Kidney (tissue), 13 donors: ENCODE measurements at regions not wholly inside any gene's neighbourhood (a gene's known extent, or its start where the extent isn't known, plus 50 kb on each side); places are given as distances from the start of the nearest gene placed in this dataset.

Experiments used
- DNase-seq, 5 donors: peaks; one replicate each; pipeline ENCODE4 v3.0.0-alpha.2; 2013 to 2020
- FAIRE-seq: peaks from 2 replicates; lab custom pipeline; 2012; peaks lifted over from hg19 to GRCh38; lab: Jason Lieb, UNC
- H3K27ac ChIP-seq, 2 donors: one replicate each; pipeline ENCODE4 v1.7.0; 2013; ENCODE audit warnings: low read depth in 2 of 2, low read length in 2 of 2, inconsistent platforms in 1 of 2
- H3K27me3 ChIP-seq: one replicate; pipeline ENCODE4 v1.7.1; 2013; ENCODE audit warnings: low read length, inconsistent platforms; ENCODE audit not compliant: control insufficient read depth, insufficient read depth
- H3K36me3 ChIP-seq, 3 donors: one replicate each; pipeline versions ENCODE4 v1.7.0 to v1.7.1; 2013; ENCODE audit warnings: low read length in 3 of 3, control low read depth in 1 of 3, inconsistent platforms in 1 of 3; ENCODE audit not compliant: insufficient read depth in 3 of 3, control insufficient read depth in 2 of 3
- H3K4me1 ChIP-seq, 3 donors: one replicate each; pipeline versions ENCODE4 v1.7.0 to v1.7.1; 2013; ENCODE audit warnings: low read length in 3 of 3, inconsistent platforms in 1 of 3, low read depth in 1 of 3; ENCODE audit not compliant: control insufficient read depth in 2 of 3, insufficient read depth in 2 of 3
- H3K4me3 ChIP-seq, 3 donors: one replicate each; pipeline versions ENCODE4 v1.7.0 to v1.8.1; 2013; ENCODE audit warnings: low read length in 3 of 3, control low read depth in 1 of 3, inconsistent platforms in 1 of 3
- H3K9ac ChIP-seq, 3 donors: one replicate each; pipeline versions ENCODE4 v1.7.0 to v1.7.1; 2013; ENCODE audit warnings: low read length in 3 of 3, control low read depth in 1 of 3, inconsistent platforms in 1 of 3
- H3K9me3 ChIP-seq, 3 donors: one replicate each; pipeline versions ENCODE4 v1.7.0 to v1.7.1; 2013; ENCODE audit warnings: low read length in 3 of 3, control low read depth in 1 of 3, inconsistent platforms in 1 of 3; ENCODE audit not compliant: control insufficient read depth in 2 of 3, insufficient read depth in 1 of 3
- intact Hi-C: fragments of 100-400 bp; cut with DNase I; formaldehyde crosslinking; loops from one replicate; pipeline ENCODE4 v1.11.1; 2022
- TF ChIP-seq, protein P1 (sequence below): IDR thresholded peaks from 3 replicates; pipeline ENCODE4 v1.5.1; 2012; ENCODE audit warnings: mild to moderate bottlenecking, moderate library complexity, borderline replicate concordance; ENCODE audit not compliant: insufficient read depth; ENCODE audit errors: extremely low read depth
- donor health status: control.
- donor health status: control.
- donor health status: control.
- donor health status: control.
- donor health status: control.
- donor health status: DM: yes; HTN: yes; CAD: no.
- donor health status: Normal renal cell carcinoma (clear cell type).

DNA sequence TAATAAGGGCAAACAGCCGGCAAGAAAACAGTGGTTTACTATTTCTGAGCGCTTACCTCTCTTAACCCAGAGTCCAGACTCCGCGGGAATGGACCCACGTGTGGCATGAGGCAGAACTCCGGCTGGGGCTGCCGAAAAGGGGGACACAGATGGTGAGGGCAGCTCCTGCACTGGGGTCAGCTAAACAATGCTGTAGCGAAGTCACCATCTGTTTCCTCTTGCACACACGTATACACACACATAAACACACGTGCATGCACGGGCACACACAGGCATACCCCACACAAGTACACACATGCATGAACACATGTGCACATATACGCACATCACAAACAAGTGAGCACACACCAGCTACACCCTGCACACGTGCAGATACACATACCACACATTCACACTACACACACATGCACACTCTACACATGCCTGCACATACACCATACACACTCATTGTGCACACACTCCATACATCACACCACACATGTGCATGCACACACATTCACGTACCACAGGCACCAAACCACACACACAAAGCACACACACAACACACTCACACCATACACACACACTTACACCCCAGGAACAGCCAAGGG is 105.9 kb upstream of the ID2 start:
- DNase-seq (peak in 4 of 5 donors; percentile 31 to 61 (median 50)), FAIRE-seq (no peak)
- H3K9ac ChIP-seq = no peak overlapping the region
- no peaks in the 10 kb centered on the region for H3K36me3 ChIP-seq
- peaks cover 5 to 35% (median 25%) of the 10 kb centered on the region in 3 donors for H3K4me1 ChIP-seq
- H3K27ac ChIP-seq = peak overlapping the region in 1 of 2 donors; percentile 17
- H3K27me3 ChIP-seq = no peaks in the 10 kb centered on the region
- TF ChIP-seq, protein P1, sequence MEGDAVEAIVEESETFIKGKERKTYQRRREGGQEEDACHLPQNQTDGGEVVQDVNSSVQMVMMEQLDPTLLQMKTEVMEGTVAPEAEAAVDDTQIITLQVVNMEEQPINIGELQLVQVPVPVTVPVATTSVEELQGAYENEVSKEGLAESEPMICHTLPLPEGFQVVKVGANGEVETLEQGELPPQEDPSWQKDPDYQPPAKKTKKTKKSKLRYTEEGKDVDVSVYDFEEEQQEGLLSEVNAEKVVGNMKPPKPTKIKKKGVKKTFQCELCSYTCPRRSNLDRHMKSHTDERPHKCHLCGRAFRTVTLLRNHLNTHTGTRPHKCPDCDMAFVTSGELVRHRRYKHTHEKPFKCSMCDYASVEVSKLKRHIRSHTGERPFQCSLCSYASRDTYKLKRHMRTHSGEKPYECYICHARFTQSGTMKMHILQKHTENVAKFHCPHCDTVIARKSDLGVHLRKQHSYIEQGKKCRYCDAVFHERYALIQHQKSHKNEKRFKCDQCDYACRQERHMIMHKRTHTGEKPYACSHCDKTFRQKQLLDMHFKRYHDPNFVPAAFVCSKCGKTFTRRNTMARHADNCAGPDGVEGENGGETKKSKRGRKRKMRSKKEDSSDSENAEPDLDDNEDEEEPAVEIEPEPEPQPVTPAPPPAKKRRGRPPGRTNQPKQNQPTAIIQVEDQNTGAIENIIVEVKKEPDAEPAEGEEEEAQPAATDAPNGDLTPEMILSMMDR = no peak
- peak overlapping the region in 1 of 3 donors; percentile 9 for H3K4me3 ChIP-seq
- intact Hi-C loops = no loop called here
- H3K9me3 ChIP-seq = no peaks in the 10 kb centered on the region

DNA sequence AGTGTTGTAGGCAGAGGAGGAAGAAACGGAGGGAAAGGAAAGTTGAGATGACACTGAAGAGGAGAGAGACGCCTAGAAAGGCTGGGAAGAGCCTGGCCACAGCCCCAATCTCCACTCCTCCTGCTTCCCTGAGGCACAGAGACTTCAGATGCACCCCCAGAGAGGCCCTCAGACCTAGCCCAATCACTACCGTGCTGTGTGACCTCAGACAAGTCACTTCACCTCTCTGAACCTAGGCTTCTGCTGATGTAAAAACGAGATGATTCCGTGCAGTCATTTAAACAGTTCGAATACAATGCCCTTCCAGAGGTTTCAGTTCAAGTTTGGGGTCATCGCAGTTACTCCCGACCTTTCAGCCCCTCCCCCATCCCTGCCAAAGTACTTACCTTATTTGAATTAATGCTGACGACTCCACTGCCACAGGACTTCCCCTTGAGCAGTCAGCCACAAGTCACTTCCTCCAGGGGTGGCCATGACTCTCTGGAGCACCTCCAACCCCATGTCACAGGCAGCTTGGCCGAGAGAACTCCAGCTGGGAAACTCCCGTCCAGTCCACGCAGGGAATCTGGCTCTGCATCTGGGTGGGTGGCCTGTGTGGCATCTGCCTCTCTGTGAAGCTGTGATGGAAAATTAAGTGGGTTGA is 105.2 kb upstream of the ID2 start:
- H3K27ac ChIP-seq = no peak overlapping the region
- no peak overlapping the region for H3K9ac ChIP-seq
- H3K36me3 ChIP-seq = no peaks in the 10 kb centered on the region
- intact Hi-C loops = no loop called here
- FAIRE-seq (no peak), DNase-seq (peak in 2 of 5 donors; percentile 57 to 70)
- H3K4me1 ChIP-seq = peaks cover 5 to 35% (median 25%) of the 10 kb centered on the region in 3 donors
- H3K27me3 ChIP-seq = no peaks in the 10 kb centered on the region
- no peaks in the 10 kb centered on the region for H3K9me3 ChIP-seq
- H3K4me3 ChIP-seq = no peak overlapping the region
- TF ChIP-seq, protein P1 = no peak

DNA sequence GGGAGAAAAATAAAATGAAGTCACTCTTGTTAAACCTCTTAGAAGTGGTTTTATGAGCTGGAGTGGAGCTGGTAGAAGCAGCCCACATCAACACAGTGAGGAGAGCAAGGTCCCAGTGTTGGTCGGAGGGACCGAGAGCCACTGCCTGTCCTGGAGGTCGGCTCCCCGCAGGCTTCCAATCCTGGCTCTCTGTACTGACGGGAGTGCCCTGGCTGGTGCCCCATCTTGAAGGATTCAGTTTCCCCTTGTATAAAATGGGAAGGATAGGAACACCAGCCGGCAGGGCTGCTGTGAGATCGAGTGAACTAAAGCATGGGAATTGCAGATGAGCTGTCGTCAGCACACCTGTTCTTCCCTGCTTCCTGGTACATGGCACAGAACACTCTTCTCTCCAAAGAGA is 104.3 kb upstream of the ID2 start:
- H3K4me1 ChIP-seq = peaks cover 5 to 35% (median 25%) of the 10 kb centered on the region in 3 donors
- FAIRE-seq = no peak
- H3K36me3 ChIP-seq = no peaks in the 10 kb centered on the region
- H3K27ac ChIP-seq = no peak overlapping the region
- TF ChIP-seq, protein P1 = no peak
- no peak overlapping the region for H3K9ac ChIP-seq
- H3K27me3 ChIP-seq = no peaks in the 10 kb centered on the region
- peak in 2 of 5 donors; percentile 35 to 66 for DNase-seq
- H3K4me3 ChIP-seq = no peak overlapping the region
- intact Hi-C loops = no loop called here
- H3K9me3 ChIP-seq = no peaks in the 10 kb centered on the region
